GM20000 (cell line): ENCODE measurements at regions not wholly inside any gene's neighbourhood (a gene's known extent, or its start where the extent isn't known, plus 50 kb on each side); places are given as distances from the start of the nearest gene placed in this dataset.

ENCODE experiments used
- DNase-seq: peaks from one replicate; pipeline ENCODE4 v3.0.0; 2012; ENCODE audit warnings: low spot score
- TF ChIP-seq, protein P1 (sequence below): IDR thresholded peaks from 2 replicates; pipeline ENCODE4 v1.5.1; 2012; ENCODE audit warnings: mild to moderate bottlenecking, control low read depth; ENCODE audit errors: extremely low read depth, missing control alignments

DNA sequence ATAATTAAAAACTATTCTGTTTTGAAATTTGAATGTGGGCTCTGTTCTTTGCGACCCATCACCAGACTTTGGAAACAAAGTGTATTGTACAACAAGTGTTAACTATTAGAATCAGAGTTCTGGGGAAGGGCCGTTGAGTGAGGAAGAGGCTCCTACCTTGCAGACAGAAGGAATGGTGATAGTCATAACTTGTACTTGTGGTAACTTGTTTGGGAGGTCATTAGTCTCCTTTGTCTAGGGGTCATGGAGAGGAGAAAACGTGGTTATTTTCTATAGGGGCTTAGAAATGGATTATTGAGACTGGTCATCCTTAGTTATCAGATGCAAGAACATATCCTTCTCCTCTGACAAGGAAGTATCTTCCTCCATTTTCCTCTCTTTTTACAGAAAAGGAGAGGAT, 174.8 kb downstream of the BMP2 start:
- no peak for DNase-seq
- TF ChIP-seq, protein P1, sequence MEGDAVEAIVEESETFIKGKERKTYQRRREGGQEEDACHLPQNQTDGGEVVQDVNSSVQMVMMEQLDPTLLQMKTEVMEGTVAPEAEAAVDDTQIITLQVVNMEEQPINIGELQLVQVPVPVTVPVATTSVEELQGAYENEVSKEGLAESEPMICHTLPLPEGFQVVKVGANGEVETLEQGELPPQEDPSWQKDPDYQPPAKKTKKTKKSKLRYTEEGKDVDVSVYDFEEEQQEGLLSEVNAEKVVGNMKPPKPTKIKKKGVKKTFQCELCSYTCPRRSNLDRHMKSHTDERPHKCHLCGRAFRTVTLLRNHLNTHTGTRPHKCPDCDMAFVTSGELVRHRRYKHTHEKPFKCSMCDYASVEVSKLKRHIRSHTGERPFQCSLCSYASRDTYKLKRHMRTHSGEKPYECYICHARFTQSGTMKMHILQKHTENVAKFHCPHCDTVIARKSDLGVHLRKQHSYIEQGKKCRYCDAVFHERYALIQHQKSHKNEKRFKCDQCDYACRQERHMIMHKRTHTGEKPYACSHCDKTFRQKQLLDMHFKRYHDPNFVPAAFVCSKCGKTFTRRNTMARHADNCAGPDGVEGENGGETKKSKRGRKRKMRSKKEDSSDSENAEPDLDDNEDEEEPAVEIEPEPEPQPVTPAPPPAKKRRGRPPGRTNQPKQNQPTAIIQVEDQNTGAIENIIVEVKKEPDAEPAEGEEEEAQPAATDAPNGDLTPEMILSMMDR = no peak

DNA sequence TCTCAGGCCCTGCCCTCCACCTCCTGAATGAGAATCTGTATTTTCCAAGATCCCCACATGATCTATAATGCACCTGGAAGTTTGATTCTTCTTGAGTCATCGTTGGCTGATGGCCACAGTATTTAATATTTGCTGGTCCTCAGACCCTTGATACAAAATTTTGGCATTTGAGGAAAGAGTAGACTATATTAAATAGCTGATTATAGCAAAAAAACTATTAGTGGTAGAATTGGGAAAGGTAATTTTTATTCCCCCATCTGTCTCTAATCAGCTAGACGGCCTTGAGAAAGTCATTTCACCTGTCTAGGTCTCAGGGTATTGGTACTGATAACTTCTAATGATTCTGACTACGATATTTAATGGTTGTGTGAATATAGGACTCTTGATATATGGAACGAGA, 176.8 kb downstream of the BMP2 start:
- no peak for DNase-seq
- TF ChIP-seq, protein P1 = no peak

DNA sequence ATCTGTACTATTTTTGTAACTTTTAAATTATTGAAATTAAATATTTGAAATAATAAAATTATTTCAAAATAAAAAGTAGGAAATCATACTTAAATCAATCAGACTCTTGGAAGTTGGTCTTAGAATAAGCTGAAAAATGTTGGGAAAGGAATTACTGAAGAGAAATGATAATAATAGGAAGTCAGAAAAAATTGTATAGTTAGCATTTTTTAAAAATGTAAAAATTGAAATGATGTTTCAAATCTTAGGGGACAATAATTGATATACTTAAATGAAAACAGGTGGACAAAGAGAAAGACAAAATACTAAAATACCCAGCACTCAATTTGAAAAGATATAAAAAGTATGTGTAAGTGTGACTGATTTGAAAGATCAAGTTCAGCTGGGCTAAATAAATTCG, 186.1 kb downstream of the BMP2 start:
- DNase-seq = no peak
- TF ChIP-seq, protein P1 = no peak

DNA sequence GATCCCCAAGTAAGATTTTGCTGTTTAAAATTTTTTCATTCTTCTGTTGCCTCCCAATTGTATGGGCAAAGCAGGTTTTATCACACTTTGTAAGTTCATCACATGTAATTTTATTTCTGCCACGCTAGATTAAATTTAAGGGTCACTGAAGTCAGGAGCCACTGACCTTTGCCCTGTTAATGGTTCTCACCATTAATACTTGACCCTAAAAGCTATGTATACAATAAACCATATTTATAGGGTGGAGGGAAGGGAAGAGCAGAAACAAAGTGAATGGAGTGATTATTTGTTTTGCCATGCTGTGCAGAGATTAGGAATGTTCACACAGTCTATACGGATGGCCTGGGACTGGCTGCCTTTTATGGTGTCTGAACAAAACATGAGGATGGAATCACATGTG, 186.7 kb downstream of the BMP2 start:
- TF ChIP-seq, protein P1 = no peak
- DNase-seq = no peak

DNA sequence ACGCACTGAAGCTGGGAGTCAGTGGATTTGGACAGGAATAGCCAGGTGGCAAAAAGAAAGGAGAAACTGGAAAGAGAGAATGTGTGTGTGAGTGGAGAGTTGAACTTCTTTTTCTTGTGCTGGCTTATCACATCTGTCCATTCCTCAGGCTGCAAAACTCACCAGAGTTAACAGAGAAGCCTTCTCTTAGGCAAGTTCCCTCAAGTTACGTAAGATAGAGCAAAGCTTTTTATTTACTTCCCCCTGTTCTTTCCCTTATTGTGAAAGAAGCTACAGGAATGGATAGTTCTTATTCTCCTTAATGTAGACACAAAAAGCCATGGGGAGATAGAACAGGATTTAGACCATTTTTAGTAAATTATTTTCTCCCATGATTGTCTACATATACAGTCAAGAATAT, 188.6 kb downstream of the BMP2 start:
- TF ChIP-seq, protein P1 = no peak
- no peak for DNase-seq

DNA sequence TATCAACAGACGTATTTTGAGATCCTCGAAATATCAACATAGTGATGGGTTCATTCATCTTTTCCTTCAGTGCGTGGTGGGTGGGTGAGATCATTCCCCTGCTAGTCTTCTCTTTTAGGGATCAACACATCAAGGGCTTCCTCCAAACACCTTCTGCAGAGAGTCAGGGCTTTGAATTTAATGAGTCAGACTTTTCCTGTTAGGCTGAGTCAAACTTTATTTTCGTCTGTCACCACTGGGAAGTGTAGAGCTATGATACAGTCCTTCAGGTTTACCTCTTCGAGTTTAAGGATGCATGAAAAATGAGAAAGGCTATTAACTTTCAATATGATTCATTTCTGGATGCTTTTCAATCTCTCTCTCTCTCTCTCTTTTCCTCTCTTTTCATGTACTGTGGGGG, 189.1 kb downstream of the BMP2 start:
- no peak for DNase-seq
- TF ChIP-seq, protein P1 = no peak

DNA sequence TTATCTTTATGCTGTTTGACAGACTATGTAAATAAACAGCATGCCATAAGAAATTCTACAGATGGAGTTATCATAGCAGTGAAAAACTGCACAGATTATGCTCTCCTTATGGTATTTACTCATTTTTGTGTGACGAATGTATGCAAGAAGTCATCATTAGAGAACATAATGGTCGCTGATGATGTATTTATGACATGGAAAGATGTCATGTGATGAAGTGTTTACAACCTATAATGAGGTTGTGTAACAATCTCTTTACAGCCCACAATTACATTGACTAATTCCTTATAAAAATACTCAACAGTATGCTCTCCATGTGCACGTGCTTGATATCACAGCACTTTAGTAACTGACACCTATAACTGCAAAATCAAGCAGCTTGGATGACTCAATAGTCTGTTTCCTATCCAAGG, 192.4 kb downstream of the BMP2 start:
- TF ChIP-seq, protein P1 = no peak
- DNase-seq = no peak

DNA sequence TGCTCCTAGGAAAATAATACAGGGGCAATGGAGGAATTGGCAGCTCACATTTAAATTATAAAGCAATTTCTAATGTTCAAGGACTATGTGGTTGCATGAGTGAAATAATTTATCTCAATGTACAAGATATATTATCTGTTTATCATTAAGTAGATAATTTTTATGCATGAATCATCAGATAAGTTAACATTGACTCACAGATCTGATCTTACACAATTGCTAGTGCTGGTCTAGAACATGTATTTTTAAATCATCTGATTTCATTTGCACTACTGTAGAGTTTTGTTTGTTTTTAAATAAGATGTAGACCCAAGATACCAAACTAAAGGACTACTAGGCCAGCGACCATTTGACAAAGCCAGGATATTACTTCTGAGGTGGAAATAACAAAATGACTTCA, 199.2 kb downstream of the BMP2 start:
- TF ChIP-seq, protein P1 = no peak
- no peak for DNase-seq
